Mucosa of stomach (tissue), 1 donor: ENCODE measurements at regions not wholly inside any gene's neighbourhood (a gene's known extent, or its start where the extent isn't known, plus 50 kb on each side); places are given as distances from the start of the nearest gene placed in this dataset.
"Not testable (repeated sequence)": the region's sequence is repeated elsewhere in the genome, so short reads cannot be mapped to it uniquely, and the experiment has no call there.

Experiments
- H3K27me3 ChIP-seq: one replicate; pipeline ENCODE4 v1.7.0; 2013; ENCODE audit warnings: mild to moderate bottlenecking, low read length; ENCODE audit not compliant: control insufficient read depth, insufficient read depth
- H3K36me3 ChIP-seq: one replicate; pipeline ENCODE4 v1.7.0; 2013; ENCODE audit warnings: low read length; ENCODE audit not compliant: control insufficient read depth, insufficient read depth
- H3K4me1 ChIP-seq: one replicate; pipeline ENCODE4 v1.7.0; 2013; ENCODE audit warnings: mild to moderate bottlenecking, low read length; ENCODE audit not compliant: control insufficient read depth, insufficient read depth
- H3K4me3 ChIP-seq: one replicate; pipeline ENCODE4 v1.7.0; 2013; ENCODE audit warnings: low read length
- H3K9ac ChIP-seq: one replicate; pipeline ENCODE4 v1.7.0; 2013; ENCODE audit warnings: mild to moderate bottlenecking, low read length, moderate library complexity
- H3K9me3 ChIP-seq: one replicate; pipeline ENCODE4 v1.7.0; 2013; ENCODE audit warnings: mild to moderate bottlenecking, low read length, moderate library complexity; ENCODE audit not compliant: control insufficient read depth
- donor health status: Pancreatic carcinoma.

- Histone ChIP-seq H3K4me1 (peaks cover 19% of the 10 kb centered on the region), H3K9ac (no peak overlapping the region), H3K27me3 (no peaks in the 10 kb centered on the region), H3K4me3 (no peak overlapping the region), H3K36me3 (no peaks in the 10 kb centered on the region), H3K9me3 (no peaks in the 10 kb centered on the region)
Measured at GRCh38 chr3:80734920-80735319, 967.1 kb upstream of the ROBO1 start.

GRCh38 chr3:80734483-80734882 is 966.7 kb upstream of the ROBO1 start:
- Histone ChIP-seq H3K4me1 (peaks cover 19% of the 10 kb centered on the region), H3K36me3 (no peaks in the 10 kb centered on the region), H3K9me3 (no peaks in the 10 kb centered on the region), H3K9ac (no peak overlapping the region), H3K4me3 (no peak overlapping the region), H3K27me3 (no peaks in the 10 kb centered on the region)

GRCh38 chr3:80733522-80734176 is 965.9 kb upstream of the ROBO1 start:
- H3K27me3 ChIP-seq: no peaks in the 10 kb centered on the region
- peaks cover 19% of the 10 kb centered on the region for H3K4me1 ChIP-seq
- no peak overlapping the region for H3K9ac ChIP-seq
- H3K4me3 ChIP-seq: peak overlapping the region; percentile 27
- no peaks in the 10 kb centered on the region for H3K9me3 ChIP-seq
- no peaks in the 10 kb centered on the region for H3K36me3 ChIP-seq

GRCh38 chr3:80727561-80727960 is 959.8 kb upstream of the ROBO1 start:
- not testable (repeated sequence) for H3K9me3 ChIP-seq, H3K4me3 ChIP-seq, H3K4me1 ChIP-seq, H3K36me3 ChIP-seq, H3K9ac ChIP-seq, H3K27me3 ChIP-seq

GRCh38 chr3:80709597-80710322 is 942.0 kb upstream of the ROBO1 start:
- H3K9me3 ChIP-seq, H3K36me3 ChIP-seq: not testable (repeated sequence)

GRCh38 chr3:80705290-80705689 is 937.5 kb upstream of the ROBO1 start:
- Histone ChIP-seq H3K4me1 (no peaks in the 10 kb centered on the region), H3K36me3 (no peaks in the 10 kb centered on the region), H3K9me3 (no peaks in the 10 kb centered on the region), H3K9ac (no peak overlapping the region), H3K4me3 (no peak overlapping the region), H3K27me3 (no peaks in the 10 kb centered on the region)

More at GRCh38 chr3:80709597-80710322, 942.0 kb upstream of the ROBO1 start:
- H3K27me3 ChIP-seq, H3K9ac ChIP-seq, H3K4me1 ChIP-seq, H3K4me3 ChIP-seq: not testable (repeated sequence)

GRCh38 chr3:80701349-80701748 is 933.6 kb upstream of the ROBO1 start:
- H3K9ac ChIP-seq: no peak overlapping the region
- no peaks in the 10 kb centered on the region for H3K27me3 ChIP-seq
- H3K36me3 ChIP-seq: no peaks in the 10 kb centered on the region
- H3K4me1 ChIP-seq: peaks cover 14% of the 10 kb centered on the region
- H3K4me3 ChIP-seq: no peak overlapping the region
- no peaks in the 10 kb centered on the region for H3K9me3 ChIP-seq

- Histone ChIP-seq H3K9ac (no peak overlapping the region), H3K36me3 (no peaks in the 10 kb centered on the region), H3K9me3 (no peaks in the 10 kb centered on the region), H3K4me3 (no peak overlapping the region), H3K4me1 (peaks cover 14% of the 10 kb centered on the region), H3K27me3 (no peaks in the 10 kb centered on the region)
Measured at GRCh38 chr3:80697291-80697690, 929.5 kb upstream of the ROBO1 start.

- no peaks in the 10 kb centered on the region for H3K9me3 ChIP-seq
- no peaks in the 10 kb centered on the region for H3K36me3 ChIP-seq
- H3K4me3 ChIP-seq: no peak overlapping the region
- H3K27me3 ChIP-seq: no peaks in the 10 kb centered on the region
- no peak overlapping the region for H3K9ac ChIP-seq
- peaks cover 14% of the 10 kb centered on the region for H3K4me1 ChIP-seq
Measured at GRCh38 chr3:80696280-80696679, 928.5 kb upstream of the ROBO1 start.

GRCh38 chr3:80688814-80689213 is 921.0 kb upstream of the ROBO1 start:
- Histone ChIP-seq H3K9ac (no peak overlapping the region), H3K9me3 (no peaks in the 10 kb centered on the region), H3K4me3 (no peak overlapping the region), H3K4me1 (no peaks in the 10 kb centered on the region), H3K27me3 (no peaks in the 10 kb centered on the region), H3K36me3 (no peaks in the 10 kb centered on the region)

- H3K4me1 ChIP-seq: no peaks in the 10 kb centered on the region
- no peaks in the 10 kb centered on the region for H3K36me3 ChIP-seq
- no peak overlapping the region for H3K4me3 ChIP-seq
- no peaks in the 10 kb centered on the region for H3K9me3 ChIP-seq
- no peaks in the 10 kb centered on the region for H3K27me3 ChIP-seq
- no peak overlapping the region for H3K9ac ChIP-seq
Measured at GRCh38 chr3:80682951-80683350, 915.2 kb upstream of the ROBO1 start.

- H3K4me1 ChIP-seq: no peaks in the 10 kb centered on the region
- H3K27me3 ChIP-seq: no peaks in the 10 kb centered on the region
- H3K9ac ChIP-seq: no peak overlapping the region
- H3K9me3 ChIP-seq: no peaks in the 10 kb centered on the region
- no peak overlapping the region for H3K4me3 ChIP-seq
- no peaks in the 10 kb centered on the region for H3K36me3 ChIP-seq
Measured at GRCh38 chr3:80682235-80682634, 914.4 kb upstream of the ROBO1 start.
